IMR-90 (cell line): ENCODE measurements at regions not wholly inside any gene's neighbourhood (a gene's known extent, or its start where the extent isn't known, plus 50 kb on each side); places are given as distances from the start of the nearest gene placed in this dataset.

Experiments
- ATAC-seq: fragments of 200-7000 bp; cut with Tn5 transposase; 2 replicates; pipeline ENCODE4 v1.9.1; 2020; ENCODE audit warnings: low read depth, mild to moderate bottlenecking, moderate library complexity
- BruUV-seq: library from RNA; stranded (reverse); fragments of 400-500 nt; replicated peaks from 2 replicates; lab custom pipeline; 2021; lab: Mats Ljungman, UMichigan
- CTCF ChIA-PET: fragments of 300-600 bp; formaldehyde crosslinking; extraction: SDS; loops from one replicate; lab custom pipeline; 2021; ENCODE audit warnings: antibody characterized with exemption; lab: Yijun Ruan, JAX
- POLR2A ChIA-PET: fragments of 300-600 bp; sonication (Branson Sonifier 250); formaldehyde crosslinking; loops from one replicate; lab custom pipeline; 2022; ENCODE audit warnings: antibody characterized with exemption; ENCODE audit not compliant: unreplicated experiment; lab: Charles Lee
- DNase-seq: peaks from one replicate; pipeline ENCODE4 v3.0.0; 2013
- H2AFZ ChIP-seq: replicated peaks from 2 replicates; pipeline ENCODE3; 2013; ENCODE audit warnings: low read length, mild to moderate bottlenecking; ENCODE audit not compliant: poor library complexity
- H2AK5ac ChIP-seq: 2 replicates; pipeline ENCODE4 v1.6.1; 2013; ENCODE audit warnings: low read depth, low read length, inconsistent platforms
- H2AK9ac ChIP-seq: replicated peaks from 2 replicates; pipeline ENCODE3; 2013; ENCODE audit warnings: mild to moderate bottlenecking, low read depth, low read length, moderate library complexity; ENCODE audit not compliant: poor library complexity
- H2BK120ac ChIP-seq: 2 replicates; pipeline ENCODE4 v1.6.1; 2013; ENCODE audit warnings: low read depth, low read length, inconsistent platforms
- H2BK15ac ChIP-seq: 3 replicates; pipeline ENCODE4 v1.6.1; 2013; ENCODE audit warnings: low read depth, low read length, inconsistent platforms
- H2BK20ac ChIP-seq: 2 replicates; pipeline ENCODE4 v1.6.1; 2013; ENCODE audit warnings: low read depth, mild to moderate bottlenecking, inconsistent platforms, low read length, moderate library complexity
- H2BK5ac ChIP-seq: 2 replicates; pipeline ENCODE4 v1.6.1; 2013; ENCODE audit warnings: mild to moderate bottlenecking, low read depth, low read length, inconsistent platforms; ENCODE audit not compliant: poor library complexity, severe bottlenecking
- H3K14ac ChIP-seq: replicated peaks from 2 replicates; pipeline ENCODE4 v1.6.1; 2013; ENCODE audit warnings: low read depth, low read length, inconsistent platforms
- H3K18ac ChIP-seq: 2 replicates; pipeline ENCODE4 v1.6.1; 2013; ENCODE audit warnings: low read depth, low read length, control low read depth
- H3K23ac ChIP-seq: 2 replicates; pipeline ENCODE4 v1.6.1; 2013; ENCODE audit warnings: low read depth, low read length, inconsistent platforms
- H3K27ac ChIP-seq: 2 replicates; pipeline ENCODE4 v1.5.1; 2013; ENCODE audit warnings: mild to moderate bottlenecking, control low read depth, low read length; ENCODE audit not compliant: insufficient read depth
- H3K27me3 ChIP-seq: 2 replicates; pipeline ENCODE4 v1.6.1; 2013; ENCODE audit warnings: low read length; ENCODE audit not compliant: control insufficient read depth, insufficient read depth
- H3K36me3 ChIP-seq: 2 replicates; pipeline ENCODE4 v1.6.1; 2013; ENCODE audit warnings: low read length, mixed read lengths; ENCODE audit not compliant: control insufficient read depth, insufficient read depth
- H3K4ac ChIP-seq: 2 replicates; pipeline ENCODE4 v1.6.1; 2013; ENCODE audit warnings: low read depth, low read length, inconsistent platforms
- H3K4me1 ChIP-seq: 2 replicates; pipeline ENCODE4 v1.6.1; 2013; ENCODE audit warnings: low read length, mixed read lengths; ENCODE audit not compliant: control insufficient read depth, insufficient read depth
- H3K4me2 ChIP-seq: 2 replicates; pipeline ENCODE4 v1.6.1; 2013; ENCODE audit warnings: low read depth, mild to moderate bottlenecking, control low read depth, low read length, moderate library complexity
- H3K4me3 ChIP-seq: 2 replicates; pipeline ENCODE4 v1.5.1; 2013; ENCODE audit warnings: low read depth, mild to moderate bottlenecking, control low read depth, low read length, moderate library complexity; ENCODE audit not compliant: insufficient read depth
- H3K56ac ChIP-seq: 2 replicates; pipeline ENCODE4 v1.6.1; 2013; ENCODE audit warnings: low read length, inconsistent platforms; ENCODE audit not compliant: insufficient read depth; ENCODE audit errors: extremely low read depth
- H3K79me1 ChIP-seq, 2 experiments: 2 replicates each; pipeline ENCODE4 v1.6.1; 2013; ENCODE audit warnings: low read length in 2 of 2, inconsistent platforms in 1 of 2, low read depth in 1 of 2
- H3K9ac ChIP-seq: 2 replicates; pipeline ENCODE4 v1.6.1; 2013; ENCODE audit warnings: low read depth, low read length, control low read depth
- H3K9me1 ChIP-seq: 2 replicates; pipeline ENCODE4 v1.6.1; 2013; ENCODE audit warnings: low read length, inconsistent platforms; ENCODE audit not compliant: insufficient read depth
- H3K9me3 ChIP-seq: 2 replicates; pipeline ENCODE4 v1.6.1; 2013; ENCODE audit warnings: low read length; ENCODE audit not compliant: control insufficient read depth, insufficient read depth
- H4K20me1 ChIP-seq: 2 replicates; pipeline ENCODE4 v1.6.1; 2013; ENCODE audit warnings: low read length, inconsistent platforms; ENCODE audit not compliant: insufficient read depth
- H4K5ac ChIP-seq: 2 replicates; pipeline ENCODE4 v1.6.1; 2013; ENCODE audit warnings: mild to moderate bottlenecking, low read depth, low read length, control low read depth
- H4K8ac ChIP-seq, 2 experiments: 2 replicates each; pipeline ENCODE4 v1.6.1; 2013; ENCODE audit warnings: low read depth in 2 of 2, low read length in 2 of 2, control low read depth in 1 of 2, inconsistent platforms in 1 of 2
- H4K91ac ChIP-seq: 2 replicates; pipeline ENCODE4 v1.6.1; 2013; ENCODE audit warnings: low read depth, low read length, inconsistent platforms; ENCODE audit not compliant: insufficient read depth
- NFE2L2 ChIP-seq: fragments of 150-350 bp; IDR thresholded peaks from 2 replicates; pipeline ENCODE4 v1.6.1; 2016; ENCODE audit warnings: low read depth, mild to moderate bottlenecking, low read length
- POLR2A ChIP-seq: IDR thresholded peaks from 2 replicates; pipeline ENCODE4 v1.6.1; 2012; ENCODE audit warnings: mild to moderate bottlenecking, low read depth, low read length
- RCOR1 ChIP-seq: IDR thresholded peaks from 2 replicates; pipeline ENCODE4 v1.6.1; 2012; ENCODE audit warnings: mild to moderate bottlenecking, low read length, improper control_type of control experiment; ENCODE audit not compliant: insufficient replicate concordance
- SMC3 ChIP-seq: fragments of 150-350 bp; IDR thresholded peaks from 2 replicates; pipeline ENCODE4 v1.6.1; 2016; ENCODE audit warnings: low read depth, mild to moderate bottlenecking, antibody characterized with exemption, low read length, moderate library complexity
- WGBS, 2 experiments: methylation state at CpG; one replicate each; pipeline versions ENCODE4 v1.1.5 to v1.1.7; 2013; ENCODE audit warnings: missing lambda C conversion rate in 2 of 2; ENCODE audit not compliant: insufficient read length in 1 of 2; ENCODE audit errors: extremely low coverage in 2 of 2; 5-methylcytosine and 5-hydroxymethylcytosine counted together
- dilution Hi-C: fragments of 300-500 bp; cut with HindIII; formaldehyde crosslinking; loops from one replicate; pipeline ENCODE4 v1.14.3; 2018; ENCODE audit warnings: low sequenced_read_pairs; ENCODE audit not compliant: unreplicated experiment
- in situ Hi-C: fragments of 300-500 bp; cut with MboI; formaldehyde crosslinking; loops from 3 replicates; pipeline ENCODE4 v1.14.3; 2019; ENCODE audit warnings: low sequenced_read_pairs, inconsistent platforms, mixed read lengths
- intact Hi-C: fragments of 100-400 bp; cut with micrococcal nuclease; formaldehyde crosslinking; loops from 2 replicates; pipeline ENCODE4 v1.10.0; 2022

GRCh38 chr11:109130910-109131309 is 291.1 kb upstream of the C11orf87 start:
- H3K9me1 ChIP-seq, result no peaks in the 10 kb centered on the region
- no peaks in the 10 kb centered on the region for H3K4me1 ChIP-seq
- no peak overlapping the region for H2AFZ ChIP-seq
- H2BK15ac ChIP-seq, result no peak overlapping the region
- no peak for TF ChIP-seq NFE2L2
- no peak for TF ChIP-seq SMC3
- no peak for TF ChIP-seq RCOR1
- no peak for TF ChIP-seq POLR2A
- dilution Hi-C loops, result no loop called here
- no peaks in the 10 kb centered on the region for H3K9me3 ChIP-seq
- no peak overlapping the region for H3K4ac ChIP-seq
- H3K14ac ChIP-seq, result no peak overlapping the region
- H2AK5ac ChIP-seq, result no peak overlapping the region
- no peak overlapping the region for H3K18ac ChIP-seq
- no peak overlapping the region for H3K9ac ChIP-seq
- no peak overlapping the region for H2BK20ac ChIP-seq
- in situ Hi-C loops, result no loop called here
- ChIA-PET POLR2A (no interaction called here), CTCF (no interaction called here)
- H3K4me3 ChIP-seq, result no peak overlapping the region
- no peak for DNase-seq
- no peak overlapping the region for H4K91ac ChIP-seq
- no peaks in the 10 kb centered on the region for H3K27me3 ChIP-seq
- no peak for ATAC-seq
- no peak overlapping the region for H4K8ac ChIP-seq
- no peaks in the 10 kb centered on the region for H4K20me1 ChIP-seq
- H2BK5ac ChIP-seq, result no peak overlapping the region
- WGBS, 2 experiments, result no CpG with 5 or more reads among the region's 1 CpG
- intact Hi-C loops, result no loop called here
- no peak overlapping the region for H3K27ac ChIP-seq
- H3K56ac ChIP-seq, result no peak overlapping the region
- no peak overlapping the region for H4K5ac ChIP-seq
- no peaks in the 10 kb centered on the region for H3K36me3 ChIP-seq
- no peaks in the 10 kb centered on the region for H3K79me1 ChIP-seq
- H3K23ac ChIP-seq, result no peak overlapping the region
- H2BK120ac ChIP-seq, result no peak overlapping the region
- H3K4me2 ChIP-seq, result no peak overlapping the region
- no peak overlapping the region for H2AK9ac ChIP-seq
- no TSS peak for BruUV-seq
